ENCODE measurements at regions not wholly inside any gene's neighbourhood (a gene's known extent, or its start where the extent isn't known, plus 50 kb on each side); places are given as distances from the start of the nearest gene placed in this dataset.

DNA sequence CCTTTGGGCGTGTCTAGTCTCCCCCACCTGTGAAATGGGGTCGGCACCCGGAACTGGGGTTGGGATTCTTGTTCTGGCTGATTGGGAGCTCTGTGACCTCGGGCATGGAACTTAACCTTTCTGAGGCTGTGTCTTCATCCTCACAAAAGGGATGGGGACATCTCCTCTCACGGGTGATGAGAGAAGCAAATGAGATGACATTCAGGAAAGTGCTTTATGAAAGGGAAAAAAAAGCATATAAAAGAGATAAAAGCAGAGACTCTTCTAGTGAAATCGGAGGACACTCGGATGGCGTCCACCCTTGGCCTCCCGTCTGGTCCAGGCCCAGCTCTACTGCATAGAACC is 98.9 kb downstream of the LRRC74A start:
- H3K4me3 ChIP-seq = no peak overlapping the region
- intact Hi-C loops (cut with DNase I) = no loop called here
- H3K36me3 ChIP-seq (replicated peaks in 1 of 2) = no peaks in the 10 kb centered on the region
- WGBS, 4 donors = 39 to 55% (median 48%) methylated on average over 7 to 9 of the region's 9 CpGs
- peak overlapping the region in 3 of 5 donors; percentile 42 to 76 (median 53) for H3K27ac ChIP-seq
- TF ChIP-seq POLR2A (IDR thresholded peaks at IDR 0.05) = no peak
- TF ChIP-seq, protein P1, sequence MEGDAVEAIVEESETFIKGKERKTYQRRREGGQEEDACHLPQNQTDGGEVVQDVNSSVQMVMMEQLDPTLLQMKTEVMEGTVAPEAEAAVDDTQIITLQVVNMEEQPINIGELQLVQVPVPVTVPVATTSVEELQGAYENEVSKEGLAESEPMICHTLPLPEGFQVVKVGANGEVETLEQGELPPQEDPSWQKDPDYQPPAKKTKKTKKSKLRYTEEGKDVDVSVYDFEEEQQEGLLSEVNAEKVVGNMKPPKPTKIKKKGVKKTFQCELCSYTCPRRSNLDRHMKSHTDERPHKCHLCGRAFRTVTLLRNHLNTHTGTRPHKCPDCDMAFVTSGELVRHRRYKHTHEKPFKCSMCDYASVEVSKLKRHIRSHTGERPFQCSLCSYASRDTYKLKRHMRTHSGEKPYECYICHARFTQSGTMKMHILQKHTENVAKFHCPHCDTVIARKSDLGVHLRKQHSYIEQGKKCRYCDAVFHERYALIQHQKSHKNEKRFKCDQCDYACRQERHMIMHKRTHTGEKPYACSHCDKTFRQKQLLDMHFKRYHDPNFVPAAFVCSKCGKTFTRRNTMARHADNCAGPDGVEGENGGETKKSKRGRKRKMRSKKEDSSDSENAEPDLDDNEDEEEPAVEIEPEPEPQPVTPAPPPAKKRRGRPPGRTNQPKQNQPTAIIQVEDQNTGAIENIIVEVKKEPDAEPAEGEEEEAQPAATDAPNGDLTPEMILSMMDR (IDR thresholded peaks at IDR 0.05) = no peak
- no peaks in the 10 kb centered on the region for H3K9me3 ChIP-seq (replicated peaks in 1 of 3)
- H3K4me1 ChIP-seq (replicated peaks in 1 of 2) = peaks cover 46 to 72% of the 10 kb centered on the region in 2 donors
- H3K27me3 ChIP-seq = no peaks in the 10 kb centered on the region
- no peak for DNase-seq

DNA sequence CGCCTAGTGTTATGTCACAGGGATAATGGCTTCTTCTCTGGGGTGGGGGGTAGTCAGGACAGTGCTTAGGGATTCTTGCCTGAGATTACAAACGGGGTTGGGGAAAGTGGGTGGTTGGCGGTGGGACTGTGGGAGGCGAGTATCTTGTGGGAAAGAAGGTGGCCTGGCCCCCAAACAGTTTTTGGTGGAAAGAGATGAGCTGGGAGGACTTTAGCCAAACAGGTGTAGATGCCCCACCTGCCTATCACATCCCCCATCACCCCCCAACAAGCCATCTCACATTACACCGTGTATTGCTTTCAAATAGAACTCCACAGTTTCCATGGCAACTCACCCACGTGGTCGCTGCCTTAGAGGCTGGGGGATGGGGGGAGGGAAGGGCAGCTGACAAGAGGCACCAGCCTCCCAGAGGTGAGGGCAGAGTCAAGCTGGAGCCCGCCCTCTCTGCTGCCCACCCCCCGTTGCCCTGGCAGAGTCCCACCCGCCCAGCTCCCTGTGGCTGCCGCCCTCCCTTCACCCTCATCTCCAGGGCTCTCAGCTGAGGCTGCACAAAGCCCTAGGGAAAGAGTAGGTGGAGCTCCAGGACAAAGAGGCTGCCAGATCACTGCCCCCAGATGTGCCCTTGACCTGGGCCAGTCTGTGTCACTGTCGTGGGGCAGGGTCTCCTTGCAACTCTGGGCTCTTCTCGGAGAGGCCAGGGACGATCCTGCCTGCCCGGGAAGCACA is 98.3 kb downstream of the LRRC74A start:
- Histone ChIP-seq H3K9me3 (replicated peaks in 1 of 3) (no peaks in the 10 kb centered on the region), H3K4me1 (replicated peaks in 1 of 2) (peaks cover 47 to 72% of the 10 kb centered on the region in 2 donors), H3K4me3 (peak overlapping the region in 1 of 4 donors; percentile 14), H3K27ac (peak overlapping the region in 3 of 5 donors; percentile 42 to 76 (median 53)), H3K27me3 (no peaks in the 10 kb centered on the region), H3K36me3 (replicated peaks in 1 of 2) (no peaks in the 10 kb centered on the region)
- DNase-seq = peak in 6 of 7 donors; percentile 53 to 86 (median 62)
- intact Hi-C loops (cut with DNase I) = no loop called here
- TF ChIP-seq, protein P1 (IDR thresholded peaks at IDR 0.05) = no peak
- TF ChIP-seq POLR2A (IDR thresholded peaks at IDR 0.05) = no peak
- WGBS, 4 donors = 37 to 57% (median 44%) methylated on average over 8 to 15 of the region's 15 CpGs

DNA sequence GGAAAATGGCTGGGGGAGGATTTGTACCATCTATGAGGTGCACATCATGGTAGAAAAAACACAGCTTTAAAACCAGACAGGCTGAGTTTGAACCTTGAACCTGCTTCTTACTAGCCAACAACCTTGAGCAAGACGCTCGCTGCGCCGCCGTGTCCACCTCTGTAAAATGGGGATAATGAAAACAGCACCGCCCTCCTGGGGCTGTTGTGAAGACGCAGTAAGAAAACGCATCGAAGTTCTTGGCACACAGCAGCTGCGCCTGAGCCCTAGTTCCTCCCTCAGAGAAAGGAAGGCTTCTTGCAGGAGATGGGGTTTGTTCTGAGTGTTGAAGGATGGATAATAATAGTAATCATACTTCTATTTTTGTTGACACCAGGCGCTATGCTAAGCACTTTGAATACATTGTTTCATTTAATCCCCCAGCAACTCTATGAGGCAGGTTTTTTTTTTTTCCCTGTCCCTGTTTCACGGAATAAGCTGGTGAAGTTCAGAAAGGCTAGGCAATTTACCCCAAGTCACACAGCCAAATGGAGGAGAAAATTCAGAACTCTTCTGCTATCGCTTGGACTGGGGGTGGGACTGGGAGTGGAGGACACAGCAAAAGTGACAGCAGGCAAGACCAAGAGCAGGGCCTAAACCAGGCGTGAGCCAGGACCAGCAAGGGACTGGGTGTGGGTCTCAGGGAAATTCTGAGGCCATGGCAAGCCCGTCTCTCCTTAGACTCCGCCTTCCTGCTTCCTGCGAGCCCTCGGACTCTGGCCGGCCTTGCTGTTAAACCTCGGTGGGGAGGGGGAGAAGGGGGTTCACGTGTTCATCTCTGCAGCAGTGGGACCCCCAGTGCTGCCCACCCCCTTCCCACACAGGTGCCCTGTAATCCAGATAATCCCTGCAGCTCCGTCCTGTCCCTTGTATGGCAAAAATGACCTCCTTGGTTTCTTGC is 97.5 kb downstream of the LRRC74A start:
- peaks cover 46 to 72% of the 10 kb centered on the region in 2 donors for H3K4me1 ChIP-seq (replicated peaks in 1 of 2)
- H3K4me3 ChIP-seq = no peak overlapping the region
- H3K36me3 ChIP-seq (replicated peaks in 1 of 2) = no peaks in the 10 kb centered on the region
- H3K27ac ChIP-seq = peak overlapping the region in 1 of 5 donors; percentile 3
- no peaks in the 10 kb centered on the region for H3K9me3 ChIP-seq (replicated peaks in 1 of 3)
- no peak for DNase-seq
- TF ChIP-seq, protein P1 (IDR thresholded peaks at IDR 0.05) = no peak
- no peak for TF ChIP-seq POLR2A (IDR thresholded peaks at IDR 0.05)
- H3K27me3 ChIP-seq = no peaks in the 10 kb centered on the region
- intact Hi-C loops (cut with DNase I) = no loop called here
- WGBS, 4 donors = 61 to 72% (median 67%) methylated on average over 22 of the region's 22 CpGs

DNA sequence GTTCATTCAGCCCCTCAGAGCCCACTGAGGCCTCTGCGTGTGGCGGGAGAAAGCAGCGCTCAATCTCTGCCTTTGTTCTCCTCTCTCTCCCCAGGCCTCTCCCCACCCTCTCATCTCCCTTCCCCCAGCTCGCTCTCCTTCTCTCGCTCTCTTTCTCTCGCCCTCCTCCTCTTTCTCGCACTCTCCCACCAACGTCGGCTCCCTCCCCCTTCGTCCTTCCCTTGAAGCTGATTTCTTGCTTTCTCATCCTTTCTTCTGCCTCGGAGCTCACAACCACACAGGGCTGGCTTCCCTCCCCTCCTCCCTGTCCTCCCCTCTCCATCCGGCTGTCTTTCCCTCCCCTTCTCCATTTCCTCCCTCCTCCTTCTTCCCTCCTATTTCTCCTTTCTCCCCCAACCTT is 96.4 kb downstream of the LRRC74A start:
- Histone ChIP-seq H3K27ac (peak overlapping the region in 1 of 5 donors; percentile 31), H3K9me3 (replicated peaks in 1 of 3) (no peaks in the 10 kb centered on the region), H3K27me3 (no peaks in the 10 kb centered on the region), H3K4me3 (no peak overlapping the region), H3K4me1 (replicated peaks in 1 of 2) (peaks cover 46 to 72% of the 10 kb centered on the region in 2 donors), H3K36me3 (replicated peaks in 1 of 2) (no peaks in the 10 kb centered on the region)
- 57 to 68% (median 63%) methylated on average over 8 to 11 of the region's 12 CpGs for WGBS, 4 donors
- intact Hi-C loops (cut with DNase I) = no loop called here
- no peak for DNase-seq
- no peak for TF ChIP-seq POLR2A (IDR thresholded peaks at IDR 0.05)
- TF ChIP-seq, protein P1 (IDR thresholded peaks at IDR 0.05) = no peak

Measured in adrenal gland (tissue), 9 donors.